A549 (cell line): ENCODE measurements at regions not wholly inside any gene's neighbourhood (a gene's known extent, or its start where the extent isn't known, plus 50 kb on each side); places are given as distances from the start of the nearest gene placed in this dataset.

ENCODE experiments used
- JUNB ChIP-seq: fragments of >200 bp; sonication (Bioruptor Twin); formaldehyde crosslinking; IDR thresholded peaks from 2 replicates; pipeline ENCODE4 v1.6.1; 2016
- TF ChIP-seq, protein P1 (sequence below): IDR thresholded peaks from 2 replicates; pipeline ENCODE4 v1.6.1; 2012

DNA sequence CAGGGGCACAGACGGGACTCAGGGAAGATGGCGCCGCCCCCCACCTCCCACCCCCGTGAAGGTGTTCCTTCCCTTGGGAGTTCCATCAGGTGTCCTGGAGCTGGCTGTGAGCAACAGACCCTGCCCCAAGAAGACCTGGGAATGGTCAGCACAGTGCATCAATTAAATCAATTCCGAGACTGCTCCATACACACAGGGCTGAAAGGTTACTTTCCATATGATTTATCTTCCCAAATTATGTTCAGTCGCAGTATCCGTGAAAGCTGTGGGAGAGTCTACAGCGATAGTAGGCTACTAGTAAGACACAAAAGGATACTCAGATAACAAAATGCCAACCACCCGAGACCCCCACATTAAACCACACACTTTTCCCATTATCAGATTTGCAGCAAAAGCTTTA lies 71.8 kb upstream of the PABPC3 start:
- no peak for TF ChIP-seq JUNB
- TF ChIP-seq, protein P1, sequence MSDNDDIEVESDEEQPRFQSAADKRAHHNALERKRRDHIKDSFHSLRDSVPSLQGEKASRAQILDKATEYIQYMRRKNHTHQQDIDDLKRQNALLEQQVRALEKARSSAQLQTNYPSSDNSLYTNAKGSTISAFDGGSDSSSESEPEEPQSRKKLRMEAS: no peak
